ENCODE measurements at regions not wholly inside any gene's neighbourhood (a gene's known extent, or its start where the extent isn't known, plus 50 kb on each side); places are given as distances from the start of the nearest gene placed in this dataset.
"Not testable (repeated sequence)": the region's sequence is repeated elsewhere in the genome, so short reads cannot be mapped to it uniquely, and the experiment has no call there.

DNA sequence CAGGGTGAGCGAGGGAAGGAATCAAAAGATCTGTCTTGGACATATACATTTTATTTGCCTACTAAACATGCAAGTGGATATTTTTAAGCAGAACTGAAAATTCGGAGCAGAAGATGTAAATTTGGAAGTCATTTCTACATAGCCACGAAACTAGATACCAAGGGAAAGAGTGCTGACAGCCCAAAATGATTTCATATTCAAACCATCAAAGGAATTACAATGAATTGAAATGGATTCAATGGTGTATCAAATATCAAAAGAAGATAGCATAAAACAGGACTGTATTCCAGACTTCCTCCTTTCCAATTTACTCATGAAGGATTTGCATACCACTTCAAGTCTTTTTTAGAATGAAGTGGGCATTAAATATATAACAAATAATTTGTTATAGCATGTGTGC is 313.5 kb upstream of the KITLG start:
- H3K4me3 Mint-ChIP-seq = no peak overlapping the region
- no peak for DNase-seq (ENCODE audit: extremely low spot score, unreplicated experiment)
- peaks cover 9% of the 10 kb centered on the region for H3K4me1 Mint-ChIP-seq (ENCODE audit: unreplicated experiment)
- no peaks in the 10 kb centered on the region for H3K27me3 Mint-ChIP-seq
- TF ChIP-seq CTCF (conservative IDR thresholded peaks at IDR 0.05) = no peak
- no peak overlapping the region for H3K27ac Mint-ChIP-seq
- H3K9me3 Mint-ChIP-seq = peaks cover 4% of the 10 kb centered on the region
- H3K36me3 Mint-ChIP-seq = no peaks in the 10 kb centered on the region

DNA sequence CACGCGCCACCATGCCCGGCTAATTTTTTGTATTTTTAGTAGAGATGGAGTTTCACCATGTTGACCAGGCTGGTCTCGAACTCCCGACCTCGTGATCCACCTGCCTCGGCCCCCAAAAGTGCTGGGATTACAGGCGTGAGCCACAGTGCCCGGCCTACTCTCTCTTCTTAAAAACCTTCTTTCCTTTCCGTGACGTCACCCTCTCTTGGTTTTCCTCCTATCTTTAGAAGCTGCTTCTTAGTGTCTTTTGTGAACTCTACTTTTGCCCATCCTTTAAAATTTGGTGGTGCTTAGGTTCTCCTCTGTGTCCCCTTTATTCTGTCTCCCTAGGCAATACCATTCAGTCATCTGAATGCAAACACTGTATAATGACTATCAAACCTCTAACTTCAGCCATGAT is 311.2 kb upstream of the KITLG start:
- not testable (repeated sequence) for H3K9me3 Mint-ChIP-seq

GRCh38 chr12:88889326-88890110 is 309.2 kb upstream of the KITLG start:
- H3K9me3 Mint-ChIP-seq = peaks cover 4% of the 10 kb centered on the region
- no peak for DNase-seq (ENCODE audit: extremely low spot score, unreplicated experiment)
- no peaks in the 10 kb centered on the region for H3K36me3 Mint-ChIP-seq
- H3K27ac Mint-ChIP-seq = no peak overlapping the region
- no peak for TF ChIP-seq CTCF (conservative IDR thresholded peaks at IDR 0.05)
- no peaks in the 10 kb centered on the region for H3K27me3 Mint-ChIP-seq
- H3K4me3 Mint-ChIP-seq = no peak overlapping the region
- H3K4me1 Mint-ChIP-seq (ENCODE audit: unreplicated experiment) = peaks cover 5% of the 10 kb centered on the region

More for the DNA sequence above, 311.2 kb upstream of the KITLG start:
- H3K4me1 Mint-ChIP-seq (ENCODE audit: unreplicated experiment); H3K36me3 Mint-ChIP-seq; H3K27me3 Mint-ChIP-seq; H3K4me3 Mint-ChIP-seq; H3K27ac Mint-ChIP-seq; DNase-seq (ENCODE audit: extremely low spot score, unreplicated experiment): not testable (repeated sequence)

- H3K27ac Mint-ChIP-seq = no peak overlapping the region
- no peaks in the 10 kb centered on the region for H3K9me3 Mint-ChIP-seq
- DNase-seq (ENCODE audit: extremely low spot score, unreplicated experiment) = no peak
- H3K36me3 Mint-ChIP-seq = no peaks in the 10 kb centered on the region
- no peak overlapping the region for H3K4me3 Mint-ChIP-seq
- TF ChIP-seq CTCF (conservative IDR thresholded peaks at IDR 0.05) = no peak
- no peaks in the 10 kb centered on the region for H3K4me1 Mint-ChIP-seq (ENCODE audit: unreplicated experiment)
- no peaks in the 10 kb centered on the region for H3K27me3 Mint-ChIP-seq
These were observed 304.3 kb upstream of the KITLG start for GRCh38 chr12:88884600-88884999.

GRCh38 chr12:88882662-88883061 is 302.4 kb upstream of the KITLG start:
- H3K27me3 Mint-ChIP-seq = no peaks in the 10 kb centered on the region
- no peaks in the 10 kb centered on the region for H3K9me3 Mint-ChIP-seq
- H3K27ac Mint-ChIP-seq = no peak overlapping the region
- no peak for TF ChIP-seq CTCF (conservative IDR thresholded peaks at IDR 0.05)
- H3K4me3 Mint-ChIP-seq = no peak overlapping the region
- no peaks in the 10 kb centered on the region for H3K4me1 Mint-ChIP-seq (ENCODE audit: unreplicated experiment)
- no peak for DNase-seq (ENCODE audit: extremely low spot score, unreplicated experiment)
- no peaks in the 10 kb centered on the region for H3K36me3 Mint-ChIP-seq

GRCh38 chr12:88880051-88880450 is 299.8 kb upstream of the KITLG start:
- Mint-ChIP-seq H3K4me1 (ENCODE audit: unreplicated experiment) (no peaks in the 10 kb centered on the region), H3K9me3 (no peaks in the 10 kb centered on the region)
- no peak for DNase-seq (ENCODE audit: extremely low spot score, unreplicated experiment)

More at GRCh38 chr12:88880051-88880450, 299.8 kb upstream of the KITLG start:
- H3K4me3 Mint-ChIP-seq = no peak overlapping the region
- TF ChIP-seq CTCF (conservative IDR thresholded peaks at IDR 0.05) = no peak
- no peaks in the 10 kb centered on the region for H3K36me3 Mint-ChIP-seq
- H3K27me3 Mint-ChIP-seq = no peaks in the 10 kb centered on the region
- no peak overlapping the region for H3K27ac Mint-ChIP-seq
